ENCODE measurements at regions not wholly inside any gene's neighbourhood (a gene's known extent, or its start where the extent isn't known, plus 50 kb on each side); places are given as distances from the start of the nearest gene placed in this dataset.

- DNase-seq: no peak
- no peak for ATAC-seq (ENCODE audit: poor library complexity)
- intact Hi-C loops (cut with DNase I): no loop called here
Measured at GRCh38 chr20:41837669-41838224, 219.6 kb upstream of the CHD6 start.

GRCh38 chr20:41833739-41834138 lies 215.6 kb upstream of the CHD6 start:
- ATAC-seq (ENCODE audit: poor library complexity) (no peak), DNase-seq (no peak)
- intact Hi-C loops (cut with DNase I): no loop called here

- intact Hi-C loops (cut with DNase I): no loop called here
- ATAC-seq (ENCODE audit: poor library complexity): no peak
- no peak for DNase-seq
Measured at GRCh38 chr20:41830702-41831101, 212.5 kb upstream of the CHD6 start.

GRCh38 chr20:41819436-41819835 lies 201.3 kb upstream of the CHD6 start:
- no peak for DNase-seq
- intact Hi-C loops (cut with DNase I): no loop called here
- no peak for ATAC-seq (ENCODE audit: poor library complexity)

GRCh38 chr20:41818991-41819390 lies 200.8 kb upstream of the CHD6 start:
- ATAC-seq (ENCODE audit: poor library complexity) (no peak), DNase-seq (no peak)
- intact Hi-C loops (cut with DNase I): no loop called here

- intact Hi-C loops (cut with DNase I): no loop called here
- DNase-seq: no peak
- ATAC-seq (ENCODE audit: poor library complexity): no peak
Measured at GRCh38 chr20:41818369-41818768, 200.2 kb upstream of the CHD6 start.

- intact Hi-C loops (cut with DNase I): no loop called here
- DNase-seq (no peak), ATAC-seq (ENCODE audit: poor library complexity) (no peak)
Measured at GRCh38 chr20:41811456-41811855, 193.3 kb upstream of the CHD6 start.

GRCh38 chr20:41800040-41800439 lies 181.9 kb upstream of the CHD6 start:
- no peak for DNase-seq
- intact Hi-C loops (cut with DNase I): no loop called here
- ATAC-seq (ENCODE audit: poor library complexity): no peak

- ATAC-seq (ENCODE audit: poor library complexity) (no peak), DNase-seq (no peak)
- intact Hi-C loops (cut with DNase I): no loop called here
Measured at GRCh38 chr20:41798930-41799502, 180.8 kb upstream of the CHD6 start.

GRCh38 chr20:41786158-41786557 lies 168.0 kb upstream of the CHD6 start:
- DNase-seq: no peak
- intact Hi-C loops (cut with DNase I): no loop called here
- no peak for ATAC-seq (ENCODE audit: poor library complexity)

GRCh38 chr20:41784209-41784958 lies 166.2 kb upstream of the CHD6 start:
- intact Hi-C loops (cut with DNase I): no loop called here
- DNase-seq (no peak), ATAC-seq (ENCODE audit: poor library complexity) (no peak)

GRCh38 chr20:41783423-41784208 lies 165.4 kb upstream of the CHD6 start:
- intact Hi-C loops (cut with DNase I): no loop called here
- DNase-seq (no peak), ATAC-seq (ENCODE audit: poor library complexity) (no peak)

- ATAC-seq (ENCODE audit: poor library complexity): no peak
- intact Hi-C loops (cut with DNase I): no loop called here
- no peak for DNase-seq
Measured at GRCh38 chr20:41782730-41783406, 164.7 kb upstream of the CHD6 start.

GRCh38 chr20:41782255-41782654 lies 164.1 kb upstream of the CHD6 start:
- ATAC-seq (ENCODE audit: poor library complexity) (no peak), DNase-seq (no peak)
- intact Hi-C loops (cut with DNase I): no loop called here

- DNase-seq (no peak), ATAC-seq (ENCODE audit: poor library complexity) (no peak)
- intact Hi-C loops (cut with DNase I): no loop called here
Measured at GRCh38 chr20:41776421-41776820, 158.2 kb upstream of the CHD6 start.

- intact Hi-C loops (cut with DNase I): no loop called here
- DNase-seq: no peak
- no peak for ATAC-seq (ENCODE audit: poor library complexity)
Measured at GRCh38 chr20:41774291-41774690, 156.1 kb upstream of the CHD6 start.

- DNase-seq (no peak), ATAC-seq (ENCODE audit: poor library complexity) (no peak)
- intact Hi-C loops (cut with DNase I): no loop called here
Measured at GRCh38 chr20:41770965-41771364, 152.8 kb upstream of the CHD6 start.

GRCh38 chr20:41770427-41770826 lies 152.2 kb upstream of the CHD6 start:
- DNase-seq (no peak), ATAC-seq (ENCODE audit: poor library complexity) (no peak)
- intact Hi-C loops (cut with DNase I): no loop called here

GRCh38 chr20:41769592-41770018 lies 151.4 kb upstream of the CHD6 start:
- ATAC-seq (ENCODE audit: poor library complexity): no peak
- intact Hi-C loops (cut with DNase I): no loop called here
- no peak for DNase-seq
